ENCODE measurements at regions not wholly inside any gene's neighbourhood (a gene's known extent, or its start where the extent isn't known, plus 50 kb on each side); places are given as distances from the start of the nearest gene placed in this dataset.
"Not testable (repeated sequence)": the region's sequence is repeated elsewhere in the genome, so short reads cannot be mapped to it uniquely, and the experiment has no call there.

DNA sequence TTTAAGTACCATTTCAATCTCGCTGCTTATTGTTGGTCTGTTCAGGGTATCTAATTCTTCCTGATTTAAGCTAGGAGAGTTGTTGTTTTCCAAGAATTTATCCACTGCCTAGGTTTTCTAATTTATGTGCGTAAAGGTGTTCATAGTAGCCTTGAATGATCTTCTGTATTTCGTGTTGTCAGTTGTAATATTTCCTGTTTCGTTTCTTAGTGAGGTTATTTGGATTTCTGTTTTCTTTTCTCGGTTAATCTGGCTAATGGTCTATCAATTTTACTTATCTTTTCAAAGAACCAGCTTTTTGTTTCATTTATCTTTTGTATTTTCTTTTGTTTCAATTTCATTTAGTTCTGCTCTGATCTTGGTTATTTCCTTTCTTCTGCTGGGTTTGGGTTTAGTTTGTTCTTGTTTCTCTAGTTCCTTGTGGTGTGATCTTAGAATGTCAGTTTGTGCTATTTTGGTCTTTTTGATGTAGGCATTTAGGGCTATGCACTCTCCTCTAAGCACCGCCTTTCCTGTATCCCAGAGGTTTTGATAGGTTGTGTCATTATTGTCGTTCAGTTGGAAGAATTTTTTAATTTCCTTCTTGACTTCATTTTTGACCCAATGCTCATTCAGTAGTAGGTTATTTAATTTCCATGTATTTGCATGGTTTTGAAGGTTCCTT is 92.5 kb upstream of the CSRP2 start:
- H3K4me3 ChIP-seq (ENCODE audit: low read length); H3K9me3 ChIP-seq (ENCODE audit: insufficient read depth, low read depth, low read length); H3K27me3 ChIP-seq (ENCODE audit: insufficient read depth, low read length); H3K36me3 ChIP-seq (ENCODE audit: insufficient read depth, low read depth, low read length); H3K9ac ChIP-seq (ENCODE audit: low read depth, low read length); H3K27ac ChIP-seq (ENCODE audit: low read length): not testable (repeated sequence)
- H3K4me1 ChIP-seq (ENCODE audit: insufficient read depth, low read length), result peaks cover 21% of the 10 kb centered on the region; the same call in 1 of the 2 replicates

DNA sequence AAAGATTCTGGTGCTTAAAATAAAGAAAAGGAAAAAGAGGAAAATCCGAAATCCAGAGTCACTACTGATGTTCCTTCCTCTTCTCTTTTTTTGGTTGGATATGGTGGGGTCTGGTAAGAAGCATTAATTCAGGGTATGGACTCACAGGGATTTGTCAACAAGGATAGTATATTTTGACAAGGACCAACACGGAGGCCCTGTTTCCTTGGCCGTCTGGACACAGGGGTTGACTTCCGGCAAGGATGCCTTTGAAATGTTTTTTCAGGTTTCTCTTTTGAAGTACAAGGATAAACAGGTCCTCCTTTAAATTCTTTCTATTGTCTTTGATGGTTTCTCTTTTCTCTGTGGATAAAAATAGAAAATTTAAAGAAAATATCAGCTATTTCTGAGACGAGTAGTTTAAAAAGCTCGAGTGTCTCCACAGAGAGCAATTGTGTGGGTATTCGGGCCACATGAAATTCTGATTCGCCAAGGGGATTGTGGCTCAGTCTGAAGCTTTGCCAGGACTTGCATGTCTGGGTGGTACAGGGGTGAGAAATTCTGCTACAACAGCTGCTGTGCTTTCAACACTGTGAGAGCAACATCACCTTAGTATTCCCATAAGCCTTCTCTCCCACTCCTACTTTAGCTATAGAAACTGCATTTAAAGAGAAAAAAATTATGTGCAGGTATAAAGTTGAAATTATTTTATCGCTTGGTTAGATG is 88.5 kb upstream of the CSRP2 start:
- H3K27ac ChIP-seq (ENCODE audit: low read length), result no peak overlapping the region
- H3K4me3 ChIP-seq (ENCODE audit: low read length), result peak overlapping the region; percentile 34; the same call in 1 of the 2 replicates
- H3K27me3 ChIP-seq (ENCODE audit: insufficient read depth, low read length), result no peaks in the 10 kb centered on the region
- no peaks in the 10 kb centered on the region for H3K36me3 ChIP-seq (ENCODE audit: insufficient read depth, low read depth, low read length)
- peaks cover 34% of the 10 kb centered on the region; the same call in 1 of the 2 replicates for H3K4me1 ChIP-seq (ENCODE audit: insufficient read depth, low read length)
- no peak overlapping the region; the same call in 1 of the 2 replicates for H3K9ac ChIP-seq (ENCODE audit: low read depth, low read length)
- H3K9me3 ChIP-seq (ENCODE audit: insufficient read depth, low read depth, low read length), result peaks cover 6% of the 10 kb centered on the region; the same call in 1 of the 2 replicates

GRCh38 chr12:76964784-76965571 is 86.2 kb upstream of the CSRP2 start:
- H3K36me3 ChIP-seq (ENCODE audit: insufficient read depth, low read depth, low read length), result no peaks in the 10 kb centered on the region
- no peak overlapping the region for H3K27ac ChIP-seq (ENCODE audit: low read length)
- H3K4me3 ChIP-seq (ENCODE audit: low read length), result peak overlapping the region; percentile 38

GRCh38 chr12:76962099-76962498 is 83.3 kb upstream of the CSRP2 start:
- Histone ChIP-seq H3K9ac (ENCODE audit: low read depth, low read length) (no peak overlapping the region), H3K27ac (ENCODE audit: low read length) (no peak overlapping the region), H3K27me3 (ENCODE audit: insufficient read depth, low read length) (no peaks in the 10 kb centered on the region), H3K9me3 (ENCODE audit: insufficient read depth, low read depth, low read length) (no peaks in the 10 kb centered on the region), H3K4me3 (ENCODE audit: low read length) (no peak overlapping the region), H3K4me1 (ENCODE audit: insufficient read depth, low read length) (peaks cover 24% of the 10 kb centered on the region; the same call in 1 of the 2 replicates), H3K36me3 (ENCODE audit: insufficient read depth, low read depth, low read length) (no peaks in the 10 kb centered on the region)

More at GRCh38 chr12:76964784-76965571, 86.2 kb upstream of the CSRP2 start:
- H3K4me1 ChIP-seq (ENCODE audit: insufficient read depth, low read length), result peaks cover 34% of the 10 kb centered on the region; the same call in 1 of the 2 replicates
- no peak overlapping the region for H3K9ac ChIP-seq (ENCODE audit: low read depth, low read length)
- H3K27me3 ChIP-seq (ENCODE audit: insufficient read depth, low read length), result no peaks in the 10 kb centered on the region
- H3K9me3 ChIP-seq (ENCODE audit: insufficient read depth, low read depth, low read length), result peaks cover 6% of the 10 kb centered on the region; the same call in 1 of the 2 replicates

- Histone ChIP-seq H3K27me3 (ENCODE audit: insufficient read depth, low read length) (no peaks in the 10 kb centered on the region), H3K4me3 (ENCODE audit: low read length) (no peak overlapping the region), H3K9me3 (ENCODE audit: insufficient read depth, low read depth, low read length) (no peaks in the 10 kb centered on the region), H3K4me1 (ENCODE audit: insufficient read depth, low read length) (no peaks in the 10 kb centered on the region), H3K27ac (ENCODE audit: low read length) (no peak overlapping the region), H3K36me3 (ENCODE audit: insufficient read depth, low read depth, low read length) (no peaks in the 10 kb centered on the region), H3K9ac (ENCODE audit: low read depth, low read length) (no peak overlapping the region)
Observed at GRCh38 chr12:76957301-76957700, 78.5 kb upstream of the CSRP2 start.

DNA sequence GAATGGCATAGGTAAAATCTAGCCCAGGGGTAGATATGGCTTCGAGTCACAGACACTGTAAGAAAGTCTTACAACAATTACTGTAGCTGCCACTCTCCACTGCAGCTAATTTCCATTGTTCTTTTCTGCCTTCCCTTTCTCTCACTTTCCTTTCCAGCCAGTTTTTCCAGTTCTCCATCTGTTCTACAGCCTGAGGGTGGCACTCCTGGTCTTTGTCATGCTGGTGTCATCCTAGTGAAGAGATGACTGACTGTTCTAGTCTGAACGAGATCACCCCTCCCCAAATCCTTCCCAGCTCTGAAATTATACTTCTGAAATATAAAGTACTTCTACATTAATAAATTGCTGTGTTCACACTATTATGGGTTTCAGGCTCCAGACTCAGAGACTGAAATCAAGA is 74.2 kb upstream of the CSRP2 start:
- H3K4me3 ChIP-seq (ENCODE audit: low read length), result no peak overlapping the region
- no peak overlapping the region for H3K9ac ChIP-seq (ENCODE audit: low read depth, low read length)
- no peaks in the 10 kb centered on the region for H3K27me3 ChIP-seq (ENCODE audit: insufficient read depth, low read length)
- H3K4me1 ChIP-seq (ENCODE audit: insufficient read depth, low read length), result no peaks in the 10 kb centered on the region
- no peak overlapping the region for H3K27ac ChIP-seq (ENCODE audit: low read length)
- H3K36me3 ChIP-seq (ENCODE audit: insufficient read depth, low read depth, low read length), result no peaks in the 10 kb centered on the region
- no peaks in the 10 kb centered on the region for H3K9me3 ChIP-seq (ENCODE audit: insufficient read depth, low read depth, low read length)

- Histone ChIP-seq H3K27me3 (ENCODE audit: insufficient read depth, low read length) (no peaks in the 10 kb centered on the region), H3K27ac (ENCODE audit: low read length) (no peak overlapping the region)
Observed at GRCh38 chr12:76948879-76949278, 70.1 kb upstream of the CSRP2 start.

GRCh38 chr12:76947304-76947703 is 68.5 kb upstream of the CSRP2 start:
- no peaks in the 10 kb centered on the region for H3K9me3 ChIP-seq (ENCODE audit: insufficient read depth, low read depth, low read length)
- H3K9ac ChIP-seq (ENCODE audit: low read depth, low read length), result no peak overlapping the region
- H3K4me3 ChIP-seq (ENCODE audit: low read length), result no peak overlapping the region
- no peaks in the 10 kb centered on the region for H3K27me3 ChIP-seq (ENCODE audit: insufficient read depth, low read length)
- no peak overlapping the region for H3K27ac ChIP-seq (ENCODE audit: low read length)
- no peaks in the 10 kb centered on the region for H3K36me3 ChIP-seq (ENCODE audit: insufficient read depth, low read depth, low read length)
- H3K4me1 ChIP-seq (ENCODE audit: insufficient read depth, low read length), result no peaks in the 10 kb centered on the region

More at GRCh38 chr12:76948879-76949278, 70.1 kb upstream of the CSRP2 start:
- no peaks in the 10 kb centered on the region for H3K4me1 ChIP-seq (ENCODE audit: insufficient read depth, low read length)
- no peaks in the 10 kb centered on the region for H3K36me3 ChIP-seq (ENCODE audit: insufficient read depth, low read depth, low read length)
- H3K4me3 ChIP-seq (ENCODE audit: low read length), result no peak overlapping the region
- H3K9ac ChIP-seq (ENCODE audit: low read depth, low read length), result no peak overlapping the region
- no peaks in the 10 kb centered on the region for H3K9me3 ChIP-seq (ENCODE audit: insufficient read depth, low read depth, low read length)

DNA sequence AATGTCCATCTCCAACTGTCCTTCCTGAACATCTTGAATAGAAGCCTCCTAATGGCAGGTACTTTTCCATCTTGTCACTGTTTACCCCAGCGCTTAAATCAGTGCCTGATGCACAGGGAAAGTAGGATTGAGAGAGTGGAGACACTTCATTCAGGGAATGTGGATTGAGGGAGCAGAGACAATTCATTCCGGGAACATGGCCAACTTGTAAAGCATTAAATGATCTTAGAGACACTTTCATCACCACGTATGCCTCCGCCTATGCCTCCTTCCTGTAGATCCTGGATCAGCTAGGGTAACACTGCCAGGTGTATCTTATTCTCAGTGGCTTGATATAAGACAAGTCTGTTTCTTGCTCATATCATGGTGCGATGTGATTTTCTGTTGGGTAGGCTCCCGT is 67.6 kb upstream of the CSRP2 start:
- Histone ChIP-seq H3K27ac (ENCODE audit: low read length) (no peak overlapping the region), H3K36me3 (ENCODE audit: insufficient read depth, low read depth, low read length) (no peaks in the 10 kb centered on the region), H3K9ac (ENCODE audit: low read depth, low read length) (no peak overlapping the region), H3K9me3 (ENCODE audit: insufficient read depth, low read depth, low read length) (no peaks in the 10 kb centered on the region), H3K4me1 (ENCODE audit: insufficient read depth, low read length) (no peaks in the 10 kb centered on the region), H3K4me3 (ENCODE audit: low read length) (no peak overlapping the region), H3K27me3 (ENCODE audit: insufficient read depth, low read length) (no peaks in the 10 kb centered on the region)

DNA sequence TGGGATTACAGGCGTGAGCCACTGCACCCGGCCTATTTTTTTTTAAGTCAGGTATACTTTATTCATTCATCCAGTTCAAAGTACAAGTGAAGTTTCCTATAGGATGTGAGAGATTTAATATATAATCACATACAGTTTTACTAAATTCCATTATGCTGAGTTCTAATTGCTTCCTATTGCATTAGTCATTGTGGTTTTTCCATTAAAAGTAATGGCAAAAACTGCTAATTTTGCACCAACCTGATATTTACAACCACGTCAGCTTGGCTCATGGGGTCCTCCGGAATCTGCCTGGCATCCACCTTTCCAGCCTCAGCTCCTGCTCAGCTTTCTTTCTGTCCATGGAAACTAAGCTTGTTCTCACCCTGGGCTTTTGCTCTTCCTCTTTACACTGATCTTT is 67.0 kb upstream of the CSRP2 start:
- H3K27me3 ChIP-seq (ENCODE audit: insufficient read depth, low read length), result no peaks in the 10 kb centered on the region
- H3K27ac ChIP-seq (ENCODE audit: low read length), result no peak overlapping the region
- H3K4me3 ChIP-seq (ENCODE audit: low read length), result no peak overlapping the region
- H3K4me1 ChIP-seq (ENCODE audit: insufficient read depth, low read length), result no peaks in the 10 kb centered on the region
- no peak overlapping the region for H3K9ac ChIP-seq (ENCODE audit: low read depth, low read length)
- no peaks in the 10 kb centered on the region for H3K9me3 ChIP-seq (ENCODE audit: insufficient read depth, low read depth, low read length)
- H3K36me3 ChIP-seq (ENCODE audit: insufficient read depth, low read depth, low read length), result no peaks in the 10 kb centered on the region

- no peak overlapping the region for H3K27ac ChIP-seq (ENCODE audit: low read length)
- no peak overlapping the region for H3K4me3 ChIP-seq (ENCODE audit: low read length)
- no peaks in the 10 kb centered on the region for H3K9me3 ChIP-seq (ENCODE audit: insufficient read depth, low read depth, low read length)
- no peaks in the 10 kb centered on the region for H3K4me1 ChIP-seq (ENCODE audit: insufficient read depth, low read length)
- no peak overlapping the region for H3K9ac ChIP-seq (ENCODE audit: low read depth, low read length)
- no peaks in the 10 kb centered on the region for H3K36me3 ChIP-seq (ENCODE audit: insufficient read depth, low read depth, low read length)
- no peaks in the 10 kb centered on the region for H3K27me3 ChIP-seq (ENCODE audit: insufficient read depth, low read length)
Observed at GRCh38 chr12:76944892-76945291, 66.1 kb upstream of the CSRP2 start.
